GM21528 (cell line): ENCODE measurements at regions not wholly inside any gene's neighbourhood (a gene's known extent, or its start where the extent isn't known, plus 50 kb on each side); places are given as distances from the start of the nearest gene placed in this dataset.

Source experiments
- ATAC-seq: cut with Tn5 transposase; IDR thresholded peaks from one replicate; pipeline ENCODE4 v1.9.1; 2021; ENCODE audit warnings: mild to moderate bottlenecking, moderate library complexity; ENCODE audit not compliant: unreplicated experiment, low FRiP score

DNA sequence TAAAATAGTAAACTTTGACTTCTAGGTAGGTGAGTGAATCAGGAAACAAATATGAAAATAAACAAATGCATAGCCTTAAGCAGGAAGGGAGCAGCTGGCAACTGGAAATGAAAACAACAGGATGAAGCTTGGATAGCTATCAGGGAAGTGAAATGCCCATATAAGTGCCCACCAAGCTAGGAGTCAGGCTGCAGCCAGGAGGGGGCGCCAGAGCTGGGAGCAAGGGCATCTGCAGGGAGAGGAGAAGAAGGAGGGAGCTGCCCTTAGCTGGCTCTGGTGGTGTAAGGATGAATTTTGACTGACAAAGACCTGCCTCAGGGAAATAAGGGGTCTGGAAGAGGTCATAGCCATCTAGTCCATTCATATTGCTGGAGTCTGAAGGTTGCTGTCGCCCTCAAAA lies 298.3 kb downstream of the TDRD15 start:
- ATAC-seq, result no peak

DNA sequence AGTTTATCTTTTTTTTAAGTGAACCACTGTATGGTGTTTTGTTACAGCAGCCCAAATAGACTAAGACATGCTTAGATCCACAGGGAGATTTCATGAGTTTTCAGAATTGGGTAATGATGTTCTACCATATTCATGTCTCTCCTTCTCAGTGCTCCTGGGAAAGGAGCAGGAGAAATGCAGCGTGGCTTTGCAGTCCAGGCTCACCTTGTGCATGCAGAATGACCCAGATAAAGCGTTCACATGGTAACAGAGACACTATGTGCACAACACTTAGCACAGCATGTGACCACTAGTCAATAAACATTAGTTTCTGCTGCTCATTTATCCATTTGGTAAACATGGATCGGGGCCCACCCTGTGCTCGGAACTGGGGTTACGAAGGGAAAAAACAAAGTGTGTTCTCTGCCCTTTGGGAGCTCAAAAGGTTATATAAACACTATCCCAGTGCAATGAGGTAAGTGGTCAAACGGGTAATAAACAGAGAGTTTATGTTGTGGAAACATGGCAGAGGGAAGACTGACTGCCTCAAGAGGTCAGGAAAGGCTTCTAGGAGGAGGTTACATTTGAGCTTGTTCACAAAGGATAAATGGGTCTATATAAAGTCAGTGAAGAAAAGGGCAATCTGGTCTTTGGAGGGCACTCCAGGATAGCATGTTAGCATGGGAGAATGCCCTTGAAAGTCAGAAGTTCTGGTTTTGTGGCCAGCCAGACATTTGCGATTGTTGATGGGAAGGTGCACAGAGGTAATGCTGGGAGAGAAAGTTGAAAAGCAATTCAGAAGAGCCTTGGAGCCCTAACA lies 299.2 kb downstream of the TDRD15 start:
- ATAC-seq, result no peak

- ATAC-seq, result no peak
Measured at GRCh38 chr2:21423854-21424253, 300.1 kb downstream of the TDRD15 start.

DNA sequence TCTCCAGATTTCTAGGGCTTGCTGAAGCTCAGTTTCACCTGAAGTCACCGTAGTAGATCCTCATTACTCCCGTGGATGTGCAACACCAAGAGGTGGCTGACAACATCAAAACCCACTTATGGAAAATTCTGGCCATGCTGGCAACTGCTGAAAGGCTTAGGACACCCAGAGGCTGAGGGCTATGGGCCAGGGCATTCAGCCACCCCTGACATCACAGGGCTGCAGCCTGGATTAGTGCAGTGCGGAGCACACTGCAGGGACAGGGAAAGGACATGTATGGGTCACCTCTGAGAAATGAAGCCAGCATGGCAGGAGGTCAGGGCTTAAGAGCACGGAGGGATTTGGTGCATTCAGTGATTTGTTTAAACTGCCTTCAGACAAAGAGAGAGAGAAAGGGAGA lies 300.6 kb downstream of the TDRD15 start:
- ATAC-seq, result no peak

DNA sequence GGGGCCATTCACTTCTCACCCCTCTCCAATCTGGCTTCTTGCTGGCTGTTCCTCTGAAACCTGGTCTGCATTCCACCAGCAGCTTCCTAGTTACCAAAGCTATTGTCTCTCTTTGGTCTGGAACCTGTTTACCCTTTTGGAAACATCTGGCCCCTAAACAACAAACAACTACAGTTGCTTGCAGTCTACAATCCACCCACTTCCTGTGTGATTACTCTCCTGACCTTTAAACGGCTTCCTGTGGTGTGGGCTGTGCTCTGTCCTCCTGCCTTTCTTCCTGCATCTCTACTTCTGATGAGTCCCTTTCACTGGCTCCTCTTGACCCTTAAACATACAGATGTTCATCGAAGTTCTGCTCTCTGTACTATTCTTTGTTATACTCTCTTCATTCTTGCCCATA lies 303.8 kb downstream of the TDRD15 start:
- ATAC-seq, result no peak

DNA sequence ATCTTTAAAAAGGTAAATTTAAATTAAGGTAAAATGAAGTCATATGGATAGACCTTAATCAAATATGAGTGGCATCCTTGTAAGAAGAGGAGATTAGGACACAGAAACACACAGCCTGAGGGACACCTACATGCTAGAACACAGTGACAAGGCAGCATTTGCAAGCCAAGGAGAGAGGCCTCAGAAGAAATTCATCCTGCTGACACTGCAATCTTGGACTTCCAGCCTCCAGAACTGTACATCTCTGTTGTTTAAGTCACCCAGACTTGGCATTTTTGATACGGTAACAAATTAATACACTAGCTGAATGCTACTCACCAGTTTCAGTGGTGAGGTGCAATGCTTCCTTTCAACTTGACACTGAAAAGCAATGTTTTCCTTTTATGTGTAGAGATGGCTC lies 305.0 kb downstream of the TDRD15 start:
- ATAC-seq, result no peak

GRCh38 chr2:21429747-21430146 lies 306.0 kb downstream of the TDRD15 start:
- no peak for ATAC-seq

GRCh38 chr2:21431078-21431477 lies 307.3 kb downstream of the TDRD15 start:
- no peak for ATAC-seq

DNA sequence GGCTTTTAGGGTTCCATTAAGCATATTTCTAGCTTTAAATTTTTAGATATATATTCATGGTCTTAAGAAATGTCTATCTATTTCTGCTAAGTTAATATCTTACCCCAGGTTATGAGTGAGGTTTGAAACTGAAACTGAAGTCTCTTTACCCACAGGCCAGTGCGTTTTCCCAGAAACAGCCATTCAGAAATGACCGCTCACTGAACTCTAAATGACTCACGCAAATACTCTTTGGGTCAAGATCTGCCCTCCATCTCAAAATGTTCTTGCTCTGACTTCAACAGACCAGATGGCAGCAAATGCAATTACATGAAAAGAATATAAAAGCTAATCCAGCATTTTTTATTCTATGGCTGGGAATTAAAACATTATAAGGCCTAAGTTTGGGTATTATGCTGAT lies 315.2 kb downstream of the TDRD15 start:
- ATAC-seq, result no peak

DNA sequence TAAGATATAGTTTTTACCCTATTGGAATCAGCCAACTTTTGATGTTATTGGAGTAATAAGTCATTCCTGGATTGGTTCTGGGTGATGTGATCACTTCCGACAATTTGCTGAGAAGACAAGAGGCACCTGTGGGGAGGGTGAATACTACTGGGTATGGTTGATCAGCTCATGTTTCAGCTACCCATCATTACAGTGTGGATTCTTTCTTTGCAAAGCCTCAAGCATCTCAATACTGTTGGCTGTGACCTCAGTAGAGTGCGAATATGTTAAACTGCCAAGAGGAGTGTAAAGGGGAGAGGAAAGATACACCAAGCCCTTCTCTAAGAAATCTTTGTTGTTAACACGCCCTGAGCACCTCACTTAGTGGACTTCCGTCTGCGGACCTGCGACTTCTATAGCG lies 317.7 kb downstream of the TDRD15 start:
- ATAC-seq, result no peak

DNA sequence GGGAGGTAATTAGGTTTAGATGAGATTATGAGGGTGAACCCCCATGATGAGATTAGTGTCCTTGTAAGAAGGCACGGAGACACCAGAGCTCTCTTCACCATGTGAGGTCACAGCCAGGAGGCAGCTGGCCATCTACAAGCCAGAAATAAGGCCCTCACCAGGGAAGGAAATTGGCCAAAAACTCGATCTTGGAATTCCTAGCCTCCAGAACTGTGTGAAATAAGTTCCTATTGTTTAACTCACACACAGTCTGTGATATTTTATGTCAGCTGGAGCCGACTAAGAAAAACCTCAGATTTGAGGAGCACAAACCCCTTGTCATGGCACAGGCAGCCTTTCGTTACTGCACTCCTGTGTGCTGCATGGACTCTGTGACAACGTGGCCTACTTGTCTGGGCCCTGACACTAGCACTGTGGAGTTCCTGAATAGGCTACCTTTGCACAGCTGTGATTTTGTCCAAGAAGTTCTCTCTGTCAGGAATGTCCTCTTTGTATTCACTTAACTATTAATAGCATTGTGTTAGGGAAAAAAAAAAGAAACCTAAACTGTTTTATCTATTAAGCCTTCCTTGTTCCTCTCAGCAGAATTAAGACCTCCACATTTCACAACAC lies 319.8 kb downstream of the TDRD15 start:
- ATAC-seq, result no peak

DNA sequence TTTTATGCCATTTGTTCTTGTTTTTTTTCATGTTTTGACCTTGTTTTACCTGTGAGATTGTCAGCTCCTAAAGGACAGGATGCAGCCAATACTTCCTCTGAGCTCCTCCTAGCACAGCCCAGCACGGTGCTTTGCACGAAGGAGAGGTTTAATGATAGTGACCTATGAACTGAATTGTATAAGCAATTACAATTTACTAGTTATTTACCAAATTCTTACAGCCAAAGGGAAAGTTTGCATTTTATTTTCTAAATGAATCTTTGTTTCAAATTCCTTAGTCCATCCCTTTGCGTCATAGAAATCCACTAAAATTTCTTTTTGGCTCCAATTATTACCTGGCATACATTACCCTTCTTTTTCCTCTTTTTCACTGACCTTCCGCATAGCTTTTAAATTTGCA lies 326.1 kb downstream of the TDRD15 start:
- ATAC-seq, result no peak

DNA sequence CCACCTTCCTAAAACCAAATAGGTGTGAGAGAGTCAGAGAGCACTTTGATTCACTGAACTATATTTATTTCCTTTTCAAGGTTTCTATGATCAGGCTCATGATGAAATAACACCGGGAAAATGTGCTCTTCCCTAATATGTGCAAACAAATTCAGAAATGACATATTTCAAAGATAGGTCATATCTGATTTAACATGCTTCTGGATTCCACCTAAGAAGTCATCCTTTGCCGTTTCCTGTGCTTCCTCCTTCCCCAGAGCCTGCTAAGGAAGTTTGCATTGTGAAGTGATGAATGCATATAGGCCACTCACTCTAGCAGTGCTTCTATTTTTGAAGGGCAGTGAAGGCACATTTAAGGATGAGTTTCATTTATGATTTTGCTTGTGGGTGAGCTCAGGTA lies 327.6 kb downstream of the TDRD15 start:
- ATAC-seq, result no peak

DNA sequence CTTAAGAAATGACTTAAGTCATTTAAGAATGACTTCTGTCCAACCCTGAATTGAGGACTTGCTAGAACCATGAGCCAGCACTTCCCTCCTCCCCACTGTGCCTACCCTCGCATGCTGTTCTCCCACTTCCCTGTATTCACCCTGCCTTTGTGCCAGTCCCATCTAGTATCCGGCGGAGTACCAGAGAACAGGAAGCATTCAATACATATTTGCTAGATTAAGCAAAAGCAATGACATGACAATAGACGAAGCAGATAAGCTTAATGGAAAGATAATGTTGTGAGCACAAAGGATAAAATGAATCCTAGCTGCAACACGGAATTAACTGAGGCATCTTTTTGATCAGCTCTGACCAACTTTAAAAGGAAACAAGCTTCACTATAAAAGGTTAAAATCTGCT lies 328.5 kb downstream of the TDRD15 start:
- no peak for ATAC-seq

DNA sequence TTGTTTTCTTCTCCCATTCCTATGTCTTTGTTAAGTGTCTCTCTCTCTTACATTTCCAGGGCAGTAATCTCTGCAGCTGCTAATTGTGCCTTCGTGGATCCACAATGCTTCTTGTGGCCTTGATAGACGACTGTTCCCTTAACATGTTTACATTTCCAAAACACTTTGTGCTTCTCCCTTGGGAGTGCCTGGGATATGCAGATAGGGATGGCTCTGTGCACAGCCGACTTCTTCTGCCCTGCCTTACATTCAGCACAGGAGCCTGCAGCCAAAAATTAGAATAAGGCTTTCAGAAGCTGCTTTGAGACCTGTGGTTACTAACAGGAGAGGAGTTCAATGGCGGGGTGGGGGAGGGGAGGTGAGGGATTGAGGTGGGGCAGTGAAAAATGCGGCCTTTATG lies 328.9 kb downstream of the TDRD15 start:
- no peak for ATAC-seq

- ATAC-seq, result no peak
Measured at GRCh38 chr2:21453723-21454450, 330.1 kb downstream of the TDRD15 start.

DNA sequence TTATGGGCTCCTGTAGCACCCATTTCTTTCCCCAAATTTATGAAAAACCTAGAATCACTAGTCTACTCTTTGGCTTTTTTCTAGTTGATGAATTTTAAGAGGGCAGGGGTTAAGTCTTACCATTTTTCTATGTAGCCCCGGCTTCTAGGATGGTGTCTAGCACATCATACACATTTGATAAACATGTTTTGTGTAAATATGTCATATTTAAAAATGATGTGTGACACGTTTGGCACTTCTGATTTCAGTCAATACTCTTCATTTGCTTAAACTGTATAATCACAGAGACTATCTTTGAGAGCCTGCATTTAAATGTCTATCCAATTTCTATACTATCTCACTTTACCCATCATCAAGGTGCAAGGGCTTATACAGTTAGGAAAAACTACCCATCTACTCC lies 331.1 kb downstream of the TDRD15 start:
- ATAC-seq, result no peak

GRCh38 chr2:21461754-21462240 lies 338.0 kb downstream of the TDRD15 start:
- ATAC-seq, result no peak

- no peak for ATAC-seq
Measured at GRCh38 chr2:21466341-21466927, 342.7 kb downstream of the TDRD15 start.

GRCh38 chr2:21467280-21467818 lies 343.6 kb downstream of the TDRD15 start:
- no peak for ATAC-seq

DNA sequence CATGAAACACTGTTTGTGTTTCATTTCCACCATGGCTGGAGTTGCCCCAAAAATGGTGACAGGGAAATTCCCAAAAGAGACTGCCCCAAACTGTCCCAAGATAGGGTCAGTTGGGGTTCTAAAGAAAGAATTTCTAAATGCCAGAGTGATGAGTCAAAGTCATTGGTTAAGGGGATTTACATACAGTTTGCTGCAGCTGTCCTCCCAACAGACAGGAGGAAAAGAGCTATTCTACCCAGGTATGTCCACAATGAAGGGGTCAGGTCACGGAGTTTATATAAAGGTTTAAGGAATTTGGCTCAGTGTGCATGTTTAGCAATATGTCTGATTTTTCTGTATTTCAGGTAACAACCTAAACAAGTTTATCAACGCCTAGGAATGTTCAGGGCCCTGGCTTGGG lies 344.1 kb downstream of the TDRD15 start:
- no peak for ATAC-seq
